ENCODE measurements at regions not wholly inside any gene's neighbourhood (a gene's known extent, or its start where the extent isn't known, plus 50 kb on each side); places are given as distances from the start of the nearest gene placed in this dataset.

DNA sequence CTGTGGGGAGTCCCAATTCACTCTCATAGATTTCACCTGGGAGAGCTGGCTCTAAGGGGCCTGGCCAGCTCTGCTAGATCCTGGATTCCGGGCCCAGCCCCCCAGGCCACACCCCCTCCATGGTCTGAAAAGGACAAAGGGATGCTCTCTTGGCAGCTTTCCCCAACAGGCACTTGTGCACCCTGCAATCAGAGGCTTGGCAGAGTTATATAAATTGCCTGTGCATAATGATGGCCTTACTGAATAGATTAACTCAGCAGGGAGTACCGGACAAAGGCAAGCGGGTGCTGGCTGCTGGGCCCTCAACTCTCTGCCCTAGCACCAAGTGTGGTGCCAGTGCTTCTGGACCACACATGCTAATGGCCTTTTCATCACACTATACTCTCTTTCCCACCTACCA is 461.6 kb downstream of the BUD13 start:
- peak in 3 of 56 donors; percentile 1 to 13 (median 4) for DNase-seq

DNA sequence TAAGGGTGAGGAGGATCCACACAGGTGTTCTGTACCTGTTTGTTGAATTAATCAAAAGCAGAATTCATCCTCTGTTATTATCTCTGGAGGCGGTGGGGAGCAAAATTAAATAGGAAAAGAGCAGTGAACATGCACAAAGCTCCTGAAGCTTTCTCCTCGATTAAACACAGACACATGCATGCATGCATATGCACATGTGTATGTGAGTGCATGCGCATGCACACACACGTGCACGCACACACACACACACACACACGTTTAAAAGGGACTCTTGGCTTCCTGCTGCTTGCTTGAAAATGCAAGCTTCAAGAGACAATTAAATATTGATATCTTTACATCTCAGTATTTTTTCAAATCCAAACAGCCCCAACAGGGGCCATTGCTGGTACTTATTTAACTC is 462.1 kb downstream of the BUD13 start:
- DNase-seq = no peak

DNA sequence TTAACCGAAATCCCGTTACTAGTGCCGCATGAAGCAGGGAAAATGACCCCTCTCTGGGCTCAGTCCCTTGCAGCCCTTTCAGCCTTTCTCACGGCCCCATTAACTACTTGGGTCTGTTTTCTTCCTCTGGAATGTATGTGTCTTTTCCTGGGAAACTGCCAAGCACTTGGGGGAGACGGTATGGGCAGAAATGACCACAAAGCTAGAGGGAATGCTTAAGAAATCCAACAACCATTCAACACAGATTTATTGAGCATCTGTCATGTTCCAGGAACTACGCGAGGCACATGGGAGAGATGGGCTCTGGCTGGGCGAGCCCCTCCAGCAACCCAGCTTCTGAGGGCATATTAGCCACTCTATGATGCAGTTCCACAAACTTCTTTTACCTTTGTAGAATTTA is 462.6 kb downstream of the BUD13 start:
- DNase-seq = no peak

DNA sequence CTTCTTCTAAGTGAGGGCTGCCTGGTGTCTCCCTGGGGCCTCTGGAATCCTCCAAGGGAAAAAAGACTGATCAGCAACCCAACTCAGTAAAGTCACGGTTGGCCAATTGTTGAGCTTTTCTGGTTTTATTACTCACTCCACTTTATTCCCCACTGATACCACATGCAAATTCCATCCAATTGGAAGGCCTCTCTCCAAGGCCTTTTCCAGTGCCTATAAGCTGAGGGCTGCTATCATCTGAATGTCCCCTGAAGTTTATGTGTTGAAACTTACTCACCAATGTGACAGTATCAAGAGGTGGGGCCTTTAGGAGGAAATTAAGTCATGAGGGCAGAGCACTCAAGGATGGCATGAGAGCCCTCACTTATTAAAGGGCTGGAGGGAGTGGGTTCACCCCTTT is 463.3 kb downstream of the BUD13 start:
- no peak for DNase-seq

DNA sequence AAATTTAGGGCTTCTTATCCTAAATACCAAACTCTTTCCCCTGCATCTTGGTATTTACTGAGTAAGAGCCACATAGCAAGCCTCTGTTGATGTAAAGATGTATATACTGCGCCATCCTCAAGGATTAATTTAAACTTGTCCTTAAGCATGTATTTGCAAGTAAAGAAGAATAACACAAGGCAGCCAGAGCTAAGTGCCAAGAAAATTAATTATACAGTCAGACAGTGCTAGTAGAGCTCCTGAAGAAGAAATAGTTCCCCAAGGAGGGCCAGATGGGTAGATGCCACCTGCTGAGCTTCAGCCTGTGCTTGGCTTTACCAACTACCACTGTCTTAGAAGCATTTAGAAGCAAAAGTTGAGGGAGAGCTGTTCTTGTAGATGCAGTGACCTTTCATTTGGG is 470.0 kb downstream of the BUD13 start:
- no peak for DNase-seq

DNA sequence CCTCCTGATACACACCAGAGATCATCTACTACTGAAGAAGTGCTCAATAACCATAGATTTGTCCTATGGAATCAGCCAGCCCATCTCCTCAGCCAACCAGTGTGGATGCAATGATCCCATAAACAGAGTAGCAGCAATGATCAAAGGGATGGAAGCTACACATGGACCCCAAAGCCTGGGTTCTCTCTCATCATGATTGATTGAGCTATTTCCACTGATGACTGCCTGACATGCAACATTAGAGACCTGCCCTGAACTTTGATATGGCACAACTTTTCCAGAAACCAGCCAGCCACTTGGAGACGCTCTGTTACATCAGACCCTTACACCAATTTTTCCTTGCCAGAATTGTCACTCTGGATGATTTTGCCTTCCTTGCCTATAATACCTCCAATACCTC is 471.6 kb downstream of the BUD13 start:
- DNase-seq = no peak

DNA sequence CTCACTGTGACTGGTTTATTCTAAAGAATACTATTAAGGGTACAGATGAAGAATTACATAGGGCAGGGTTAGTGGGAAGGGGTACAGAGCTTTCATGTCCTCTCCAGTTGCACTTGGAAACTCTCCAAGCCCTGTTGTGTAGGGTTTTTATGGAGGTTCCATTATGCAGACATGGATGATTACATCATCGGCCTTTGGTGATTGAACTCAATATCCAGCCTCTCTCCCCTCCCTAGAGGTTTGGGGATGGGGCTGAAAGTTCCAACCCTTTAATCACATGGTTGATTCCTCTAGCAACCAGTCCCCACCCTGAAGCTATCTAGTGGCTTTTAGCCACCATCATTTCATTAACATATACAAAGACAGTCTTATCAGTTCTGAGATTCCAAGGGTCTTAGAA is 472.6 kb downstream of the BUD13 start:
- no peak for DNase-seq

DNA sequence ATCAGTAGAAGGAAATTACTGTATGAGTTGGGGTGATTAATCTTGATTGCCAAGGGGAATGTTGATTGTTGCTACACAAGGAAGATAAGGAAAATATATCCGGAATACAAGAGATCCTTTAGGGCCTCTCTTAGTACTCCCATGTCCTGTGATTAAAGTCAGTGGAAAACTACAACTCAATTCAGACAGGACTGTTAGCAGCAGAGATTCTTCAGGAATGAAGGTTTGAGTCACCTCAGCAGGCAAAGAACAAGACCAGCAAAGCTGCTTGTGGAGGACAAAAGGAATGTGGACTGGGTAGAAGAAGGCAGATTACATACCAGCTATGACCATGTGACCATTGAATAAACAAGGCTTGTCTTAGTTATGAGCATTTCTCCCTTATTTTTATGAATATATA is 478.2 kb downstream of the BUD13 start:
- DNase-seq = no peak

DNA sequence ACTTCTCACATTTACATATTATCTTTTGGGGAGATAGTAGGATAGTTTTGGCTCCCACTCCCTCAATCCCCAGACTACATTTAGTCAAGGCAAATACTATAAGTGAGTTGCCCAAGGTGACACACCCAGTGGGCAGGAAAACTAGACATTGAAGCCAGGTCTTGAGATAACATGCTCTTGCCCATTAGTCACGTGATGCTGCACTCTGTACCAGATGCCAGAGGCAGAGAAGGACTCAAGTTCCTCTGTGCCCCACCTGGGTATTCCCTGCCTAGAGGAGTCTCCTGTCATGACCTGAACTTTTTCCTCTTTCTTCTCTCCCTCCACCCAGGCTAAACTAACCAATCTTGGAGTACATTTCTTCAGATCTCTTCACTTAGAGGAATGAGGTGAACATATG is 484.9 kb downstream of the BUD13 start:
- no peak for DNase-seq

DNA sequence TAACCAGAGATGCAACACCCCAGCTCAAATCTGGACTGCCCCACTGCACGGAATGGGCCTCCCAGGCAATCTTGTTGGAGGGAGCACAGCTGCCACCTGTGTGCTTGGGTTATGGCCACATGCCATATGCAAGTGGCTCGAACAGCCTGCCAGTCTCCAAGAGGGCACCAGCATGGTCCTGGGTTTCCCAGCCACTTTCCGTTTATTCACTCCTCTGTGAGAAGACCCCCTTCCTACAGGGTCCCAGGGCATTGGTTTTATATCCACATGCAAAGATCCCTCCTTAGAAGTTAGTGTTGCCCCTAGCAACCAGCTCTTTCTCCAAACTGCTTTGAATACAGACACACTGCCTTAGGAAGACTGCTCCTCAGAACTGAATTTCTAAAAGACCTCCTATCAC is 487.8 kb downstream of the BUD13 start:
- no peak for DNase-seq

DNA sequence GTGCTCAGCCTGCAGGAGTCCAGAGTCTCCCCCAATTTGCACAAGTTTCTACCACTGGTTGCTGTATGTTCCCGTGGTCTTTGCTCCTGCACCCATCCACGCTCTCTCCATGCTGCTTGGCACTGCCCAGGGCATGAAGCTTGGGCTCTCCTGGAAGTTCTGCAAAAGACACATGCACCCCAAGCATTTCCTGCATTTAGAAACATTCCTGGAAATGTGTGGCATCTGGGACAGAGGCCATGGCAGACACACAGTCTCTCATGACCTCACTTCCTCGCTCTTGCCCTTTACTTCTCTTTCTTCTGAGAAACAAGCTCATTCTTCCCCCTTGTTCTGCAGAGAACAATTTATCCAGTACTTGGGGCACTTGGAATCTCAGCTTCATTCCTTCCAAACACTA is 489.5 kb downstream of the BUD13 start:
- no peak for DNase-seq

DNA sequence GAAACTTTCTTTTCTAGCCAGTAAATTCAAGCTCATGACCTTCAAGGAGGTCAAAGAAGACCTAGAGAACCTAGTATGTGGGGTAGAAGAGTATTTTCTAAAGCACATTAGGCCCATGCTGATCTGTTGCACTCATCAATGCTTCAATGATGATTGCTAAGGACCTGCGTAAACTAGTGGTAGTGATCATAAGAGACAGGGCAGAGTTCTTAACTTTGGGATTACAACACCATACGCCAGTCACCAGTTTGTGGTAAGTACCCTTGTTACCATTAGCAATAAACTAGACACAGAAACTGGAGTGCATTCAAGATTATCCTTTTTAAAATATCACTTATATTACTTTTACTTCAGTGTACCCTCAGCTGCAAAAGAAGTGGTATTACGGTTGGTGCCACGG is 490.3 kb downstream of the BUD13 start:
- no peak for DNase-seq

DNA sequence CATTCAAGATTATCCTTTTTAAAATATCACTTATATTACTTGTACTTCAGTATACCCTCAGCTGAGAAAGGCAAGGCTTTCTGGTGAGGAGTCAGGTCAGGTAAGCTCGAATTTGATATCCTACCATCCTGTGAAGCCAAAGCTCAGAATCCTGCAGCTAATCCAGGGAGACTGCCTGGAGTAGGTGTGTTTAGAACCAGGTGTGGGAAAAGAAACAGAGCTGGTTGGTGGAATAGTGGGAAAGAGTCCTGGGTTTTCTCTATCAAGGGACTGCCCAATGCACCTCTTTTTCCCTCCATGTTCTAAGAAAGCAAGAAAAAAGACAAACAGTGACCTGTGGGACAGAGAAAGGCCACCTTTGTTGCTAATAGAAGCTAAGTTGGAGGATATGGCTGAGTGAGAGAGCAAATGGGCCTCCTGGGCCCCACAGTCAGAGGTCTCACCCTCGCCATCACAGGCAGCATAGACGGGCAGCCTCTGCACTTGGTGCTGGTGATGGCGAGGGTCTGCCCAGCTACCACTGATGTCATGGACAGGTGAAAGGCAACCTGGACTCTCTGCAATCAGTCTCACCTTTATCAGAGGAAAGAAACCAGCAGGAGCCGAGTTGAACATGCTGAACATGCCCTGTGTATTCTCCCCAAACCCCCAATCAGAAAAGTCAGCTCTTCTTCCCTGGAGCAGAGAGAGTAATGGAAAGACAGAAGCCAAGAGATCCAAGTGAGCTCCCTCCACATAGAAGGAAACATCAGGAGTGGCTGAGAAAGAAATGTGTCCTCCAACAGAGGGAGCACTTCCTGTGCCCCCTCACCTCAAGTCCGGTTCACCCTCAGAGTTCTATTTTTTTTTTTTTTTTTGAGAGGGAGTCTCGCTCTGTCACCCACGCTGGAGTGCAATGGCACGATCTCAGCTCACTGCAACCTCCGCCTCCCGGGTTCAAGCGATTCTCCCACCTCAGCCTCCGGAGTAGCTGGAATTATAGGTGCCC is 491.3 kb downstream of the BUD13 start:
- no peak for DNase-seq

DNA sequence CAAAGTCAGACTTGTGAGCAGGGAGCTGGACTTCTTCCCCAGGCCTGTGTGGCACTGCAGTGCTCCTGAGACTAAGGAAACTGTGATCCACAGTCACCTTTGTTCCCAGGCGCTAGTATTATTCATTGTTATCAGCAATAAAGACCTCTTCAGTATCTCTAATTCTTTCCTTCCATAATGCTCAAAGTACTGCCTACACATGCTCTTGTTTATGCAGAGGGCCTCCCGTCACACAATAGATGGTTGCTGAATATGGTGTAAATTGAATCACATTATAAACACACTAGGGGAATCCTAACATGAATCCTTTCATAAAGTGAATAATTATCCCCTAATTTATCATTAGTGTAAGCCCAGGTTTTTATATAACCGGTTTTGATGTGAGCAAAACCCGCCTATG is 493.3 kb downstream of the BUD13 start:
- DNase-seq = no peak

DNA sequence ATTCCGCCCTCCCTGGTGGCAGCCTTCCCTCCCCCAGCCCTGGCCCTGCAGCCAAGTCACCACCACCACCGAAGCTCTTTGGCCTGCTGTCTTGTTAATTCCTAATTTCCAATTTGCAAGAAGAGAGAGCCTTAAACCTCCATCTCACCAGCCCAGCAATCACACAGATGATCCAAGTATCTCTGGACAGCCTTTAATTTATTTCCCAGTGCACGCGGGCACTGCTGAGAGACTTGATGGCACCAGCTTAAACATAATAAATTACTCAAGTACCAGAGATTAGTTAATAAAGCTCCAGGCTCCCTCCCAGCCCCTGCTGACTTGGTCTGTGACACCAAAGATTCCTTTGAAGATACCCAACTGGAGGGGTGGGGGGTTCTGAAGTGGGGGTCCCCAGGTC is 494.7 kb downstream of the BUD13 start:
- DNase-seq = no peak

DNA sequence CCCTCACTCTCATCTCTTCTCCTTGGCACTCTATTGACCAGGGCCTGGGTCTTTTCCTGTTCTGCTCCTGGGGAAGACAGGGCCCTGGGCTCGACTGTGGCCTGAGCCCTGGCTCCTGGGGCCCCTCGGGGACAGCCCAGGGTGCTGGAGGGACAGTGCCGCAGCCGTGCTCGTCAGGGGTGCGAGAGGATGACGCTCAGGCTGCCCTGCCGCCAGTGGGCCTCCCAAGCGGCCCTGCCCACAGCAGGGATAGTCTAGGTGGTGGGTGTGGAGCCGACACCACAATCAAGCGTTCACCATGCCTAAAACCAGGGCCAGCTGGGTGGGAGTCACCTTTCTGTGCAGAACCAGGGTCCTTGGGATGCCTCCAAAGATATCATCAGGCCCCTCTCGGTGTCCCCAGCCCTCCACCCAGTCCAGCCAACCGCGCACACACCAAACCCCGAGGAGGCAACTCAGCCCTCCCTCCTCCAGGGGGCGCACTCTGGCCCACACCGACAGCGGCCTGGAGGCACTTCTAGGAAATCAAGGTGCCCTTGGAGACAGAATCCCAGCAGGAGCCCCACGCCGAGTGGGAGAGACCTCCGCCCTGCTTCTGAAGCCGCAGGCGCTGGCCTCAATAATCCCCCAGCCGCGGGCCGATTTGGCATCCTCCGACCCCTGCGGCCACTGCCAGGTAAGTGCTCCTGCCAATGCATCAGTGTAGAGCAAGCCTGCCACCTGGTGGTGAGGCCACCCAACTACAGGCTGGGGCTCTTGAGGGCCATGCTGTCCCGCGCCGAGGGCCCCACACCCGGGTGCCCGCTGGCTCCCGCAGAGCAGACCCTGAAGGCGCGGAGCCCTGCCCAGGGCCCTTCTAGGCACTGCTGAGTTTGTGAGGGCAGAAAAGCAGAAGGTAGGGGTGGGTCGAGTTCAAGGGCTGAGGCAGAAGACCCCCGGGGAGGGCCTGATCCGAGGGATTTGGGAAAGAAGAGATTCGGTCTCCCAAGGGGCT is 496.4 kb downstream of the BUD13 start:
- peak in 45 of 56 donors; percentile 3 to 81 (median 37) for DNase-seq

DNA sequence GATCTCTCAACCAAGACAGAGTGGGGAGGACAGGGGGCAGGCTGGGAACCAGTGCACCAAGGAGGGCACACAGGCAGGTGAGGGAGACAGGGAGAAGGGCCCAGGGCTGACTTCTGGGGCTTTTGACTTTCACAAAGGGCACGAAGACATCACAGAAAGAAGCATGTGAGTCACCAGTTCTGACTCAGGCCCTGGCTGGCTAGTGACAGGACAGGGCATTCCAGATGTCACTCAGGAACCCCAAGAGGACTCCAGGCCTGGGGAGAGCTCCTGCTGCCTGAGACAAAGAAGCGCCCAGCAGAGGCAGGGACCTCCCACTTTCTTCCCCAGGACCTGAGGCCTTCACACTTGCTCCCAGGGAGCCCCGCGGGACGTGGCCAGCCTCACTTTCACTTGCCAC is 497.2 kb downstream of the BUD13 start:
- no peak for DNase-seq

DNA sequence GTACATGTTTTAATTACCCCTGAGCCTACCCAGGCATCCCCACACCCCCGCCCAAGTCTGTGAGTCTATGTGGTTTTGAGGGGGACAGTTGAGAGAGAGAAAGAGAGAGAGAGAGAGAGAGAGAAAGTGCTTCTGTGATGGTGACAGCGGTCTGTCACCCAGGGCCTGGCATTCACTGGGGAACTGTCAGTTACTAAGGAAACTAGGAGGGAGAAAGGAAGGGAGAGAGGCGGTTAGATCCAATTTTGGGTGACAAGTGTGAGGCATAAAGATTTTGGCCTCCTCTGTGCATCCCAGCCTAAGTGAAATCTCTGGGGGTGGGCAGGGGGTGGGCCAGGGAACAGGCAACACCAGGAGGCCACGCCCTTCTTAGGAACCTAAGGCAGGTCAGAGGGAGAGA is 498.3 kb downstream of the BUD13 start:
- peak in 2 of 56 donors; percentile 11 to 36 for DNase-seq

DNA sequence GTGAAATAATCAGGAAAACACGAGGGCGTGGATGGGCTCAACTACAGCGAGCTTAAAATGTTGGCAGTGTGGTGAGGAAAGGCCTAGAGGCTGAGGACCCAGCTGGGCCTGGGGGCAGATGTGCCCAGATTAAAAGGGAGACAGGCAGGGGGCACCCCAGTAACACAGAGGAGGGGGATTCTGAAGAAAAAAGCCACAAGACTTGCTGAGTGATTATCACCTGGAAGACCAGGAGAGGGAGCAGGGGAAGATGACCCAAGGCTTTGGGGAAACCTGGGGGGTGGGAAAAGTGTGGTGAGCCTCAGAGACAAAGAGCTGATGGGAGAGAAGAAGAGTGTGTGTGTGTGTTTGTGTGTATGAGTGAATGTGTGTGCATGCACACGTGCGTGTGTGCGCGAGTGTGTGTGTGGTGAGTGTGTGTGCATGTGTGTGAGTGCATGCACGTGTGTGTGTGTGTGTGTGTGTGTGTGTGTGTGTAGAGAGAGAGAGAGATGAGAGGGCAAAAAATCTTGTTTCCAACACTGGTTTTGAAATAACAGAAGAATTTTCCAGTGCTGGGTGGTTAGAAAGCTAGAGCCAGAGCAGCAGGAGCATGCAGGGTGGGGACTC is 500.5 kb downstream of the BUD13 start:
- no peak for DNase-seq

DNA sequence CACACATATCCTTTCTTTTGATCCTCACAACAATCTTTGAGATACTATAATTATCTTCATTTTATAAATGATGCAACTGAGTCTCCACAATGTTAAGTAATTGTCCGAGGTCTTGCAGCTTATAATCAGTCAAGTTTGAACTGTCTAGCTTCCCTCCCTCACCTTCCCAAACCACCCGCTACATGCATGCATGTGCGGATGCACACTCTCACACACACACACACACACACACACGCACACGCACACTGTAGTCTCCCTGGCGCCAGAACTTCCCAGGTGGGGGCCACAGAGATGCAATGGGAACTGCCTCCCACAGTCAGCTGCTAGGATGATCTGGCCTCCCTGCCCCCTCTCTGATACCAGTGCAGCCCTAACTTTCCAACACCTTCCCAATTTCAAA is 501.3 kb downstream of the BUD13 start:
- DNase-seq = no peak

DNA sequence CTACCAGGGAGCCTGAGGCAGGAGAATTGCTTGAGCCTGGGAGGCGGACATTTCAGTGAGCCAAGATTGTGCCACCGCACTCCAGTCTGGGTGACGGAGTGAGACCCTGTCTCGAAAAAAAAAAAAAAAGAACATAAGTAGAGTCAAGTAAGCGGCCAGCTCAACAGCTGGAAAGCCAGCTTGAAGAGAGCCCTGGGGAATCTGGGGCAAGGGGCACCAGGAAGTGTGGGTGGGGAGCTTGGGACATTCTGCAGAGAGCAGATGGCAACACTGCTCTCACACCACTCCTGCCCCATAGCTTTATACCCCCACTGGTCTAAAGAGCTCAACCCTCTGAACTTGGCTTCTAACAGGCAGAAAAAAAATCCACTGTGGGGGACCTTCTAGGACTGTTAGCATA is 505.6 kb downstream of the BUD13 start:
- DNase-seq = no peak

DNA sequence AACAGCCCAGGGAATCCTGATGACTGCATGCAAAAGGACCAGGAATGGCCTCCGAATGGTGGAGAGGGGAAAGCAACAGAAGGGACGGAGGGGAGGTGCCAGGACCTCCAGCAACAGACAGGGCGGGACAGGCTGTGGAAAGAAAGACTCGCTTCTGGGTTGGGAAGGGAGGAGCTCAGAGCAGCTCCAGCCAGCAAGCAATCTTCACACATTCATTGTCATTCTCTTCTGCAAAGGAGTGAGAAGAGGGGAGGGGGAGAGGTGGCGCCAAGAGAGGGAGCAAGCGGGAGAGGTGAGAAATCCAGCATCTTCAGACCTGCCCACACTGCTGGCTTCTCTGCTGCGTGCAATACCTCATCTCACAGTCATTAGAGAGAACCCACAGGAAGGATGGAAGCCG is 509.0 kb downstream of the BUD13 start:
- peak in 5 of 56 donors; percentile 8 to 40 (median 17) for DNase-seq
